ENCODE measurements at regions not wholly inside any gene's neighbourhood (a gene's known extent, or its start where the extent isn't known, plus 50 kb on each side); places are given as distances from the start of the nearest gene placed in this dataset.
A peak's percentile ranks its signal among the peaks of the same experiment; 100 is the strongest.

DNA sequence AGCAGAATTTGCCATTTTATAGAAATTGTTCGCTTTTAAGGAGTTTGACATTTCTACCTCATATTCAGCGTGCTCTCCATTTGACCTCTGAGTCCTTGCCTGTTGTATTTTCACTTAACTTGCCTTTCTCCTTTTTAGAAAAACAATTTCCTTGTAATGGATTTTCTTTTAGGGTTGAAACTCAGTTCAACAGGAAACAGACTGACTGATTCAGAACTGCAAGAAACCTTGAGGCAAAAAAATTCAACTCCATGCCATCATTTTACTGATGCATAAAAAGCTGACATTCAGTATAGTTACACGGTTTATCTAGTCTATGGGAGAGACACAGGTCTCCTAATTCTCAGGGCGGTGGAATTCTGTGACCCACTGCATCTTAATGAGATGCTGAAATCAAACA, 59.8 kb downstream of the MRPS30 start:
- no peak for DNase-seq
- no peaks in the 10 kb centered on the region for H3K36me3 Mint-ChIP-seq (ENCODE audit: insufficient read depth)
- H3K9me3 Mint-ChIP-seq, result no peaks in the 10 kb centered on the region
- no peak for ATAC-seq (replicated peaks)
- H3K4me3 Mint-ChIP-seq, result no peak overlapping the region
- H3K27me3 Mint-ChIP-seq, result no peaks in the 10 kb centered on the region
- no peak overlapping the region for H3K27ac Mint-ChIP-seq
- no peaks in the 10 kb centered on the region for H3K4me1 Mint-ChIP-seq (ENCODE audit: low read depth in 2 of 2)

DNA sequence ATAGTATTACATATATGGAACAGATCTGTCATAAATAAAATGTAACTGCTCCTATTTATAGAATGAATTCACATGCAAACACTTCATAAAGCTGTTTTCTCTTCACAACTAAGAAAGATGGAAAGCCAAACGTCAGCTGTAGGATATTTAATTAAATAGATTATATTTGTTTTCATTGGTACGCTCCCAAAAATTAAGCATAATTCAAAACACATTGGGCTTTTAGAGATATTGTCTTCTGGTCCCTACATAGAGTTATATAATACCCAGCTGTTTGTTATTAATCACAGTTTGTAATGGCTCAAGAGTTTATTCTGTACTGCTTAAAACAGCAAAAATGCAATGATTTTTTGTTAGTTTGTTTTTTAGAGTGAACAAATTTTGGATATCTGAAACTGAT, 61.2 kb downstream of the MRPS30 start:
- no peak for ATAC-seq (replicated peaks)

DNA sequence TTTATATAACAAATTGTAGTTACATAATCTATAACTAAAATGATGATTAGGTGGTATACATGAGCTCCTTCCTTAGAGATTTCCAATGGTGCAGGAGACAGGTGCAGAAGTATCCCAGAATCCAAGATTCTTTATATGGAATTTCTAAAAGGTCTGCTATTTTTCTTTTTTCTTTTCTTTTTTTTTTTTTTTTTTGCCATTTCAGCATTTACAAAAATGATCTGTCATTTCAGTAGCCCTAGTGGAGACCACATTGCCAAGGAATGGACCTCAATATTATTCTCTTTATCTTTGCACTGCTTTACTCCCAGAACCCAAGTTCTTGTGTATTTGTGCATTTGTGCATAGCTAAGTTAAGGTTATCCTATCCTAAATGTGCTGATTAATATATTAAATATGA, 61.7 kb downstream of the MRPS30 start:
- DNase-seq, result no peak
- ATAC-seq (replicated peaks), result no peak
- Mint-ChIP-seq H3K27me3 (no peaks in the 10 kb centered on the region), H3K36me3 (ENCODE audit: insufficient read depth) (peaks cover 3% of the 10 kb centered on the region), H3K4me3 (no peak overlapping the region), H3K9me3 (no peaks in the 10 kb centered on the region), H3K4me1 (ENCODE audit: low read depth in 2 of 2) (peaks cover 0 to 2% of the 10 kb centered on the region in 2 donors), H3K27ac (no peak overlapping the region)

More for the DNA sequence above, 61.2 kb downstream of the MRPS30 start:
- H3K27ac Mint-ChIP-seq, result no peak overlapping the region
- H3K4me3 Mint-ChIP-seq, result no peak overlapping the region
- peaks cover 3% of the 10 kb centered on the region for H3K36me3 Mint-ChIP-seq (ENCODE audit: insufficient read depth)
- no peak for DNase-seq
- H3K9me3 Mint-ChIP-seq, result no peaks in the 10 kb centered on the region
- H3K27me3 Mint-ChIP-seq, result no peaks in the 10 kb centered on the region
- H3K4me1 Mint-ChIP-seq (ENCODE audit: low read depth in 2 of 2), result no peaks in the 10 kb centered on the region

DNA sequence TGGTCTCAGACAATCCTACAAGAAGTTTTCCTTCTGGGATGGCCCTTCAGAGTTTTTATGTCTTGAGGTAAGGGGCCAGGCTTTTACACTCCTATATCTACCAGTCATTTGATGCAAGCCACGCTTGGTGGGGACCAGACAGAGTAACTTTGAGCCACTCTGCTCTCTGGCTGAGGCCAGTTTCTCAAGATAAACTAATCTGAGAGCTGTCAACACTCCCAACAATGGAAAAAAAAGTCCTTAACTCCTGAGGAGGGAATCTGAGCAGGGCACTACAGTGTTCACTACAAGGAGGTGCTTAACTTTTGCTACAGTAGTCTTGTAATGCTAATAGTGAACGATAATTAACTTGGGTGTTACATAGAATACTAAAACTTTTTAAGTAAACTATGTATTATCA, 62.7 kb downstream of the MRPS30 start:
- no peaks in the 10 kb centered on the region for H3K9me3 Mint-ChIP-seq
- H3K27ac Mint-ChIP-seq, result no peak overlapping the region
- H3K27me3 Mint-ChIP-seq, result no peaks in the 10 kb centered on the region
- H3K4me1 Mint-ChIP-seq (ENCODE audit: low read depth in 2 of 2), result peaks cover 0 to 5% of the 10 kb centered on the region in 2 donors
- DNase-seq (no peak), ATAC-seq (replicated peaks) (no peak)
- peaks cover 3% of the 10 kb centered on the region for H3K36me3 Mint-ChIP-seq (ENCODE audit: insufficient read depth)
- H3K4me3 Mint-ChIP-seq, result no peak overlapping the region

DNA sequence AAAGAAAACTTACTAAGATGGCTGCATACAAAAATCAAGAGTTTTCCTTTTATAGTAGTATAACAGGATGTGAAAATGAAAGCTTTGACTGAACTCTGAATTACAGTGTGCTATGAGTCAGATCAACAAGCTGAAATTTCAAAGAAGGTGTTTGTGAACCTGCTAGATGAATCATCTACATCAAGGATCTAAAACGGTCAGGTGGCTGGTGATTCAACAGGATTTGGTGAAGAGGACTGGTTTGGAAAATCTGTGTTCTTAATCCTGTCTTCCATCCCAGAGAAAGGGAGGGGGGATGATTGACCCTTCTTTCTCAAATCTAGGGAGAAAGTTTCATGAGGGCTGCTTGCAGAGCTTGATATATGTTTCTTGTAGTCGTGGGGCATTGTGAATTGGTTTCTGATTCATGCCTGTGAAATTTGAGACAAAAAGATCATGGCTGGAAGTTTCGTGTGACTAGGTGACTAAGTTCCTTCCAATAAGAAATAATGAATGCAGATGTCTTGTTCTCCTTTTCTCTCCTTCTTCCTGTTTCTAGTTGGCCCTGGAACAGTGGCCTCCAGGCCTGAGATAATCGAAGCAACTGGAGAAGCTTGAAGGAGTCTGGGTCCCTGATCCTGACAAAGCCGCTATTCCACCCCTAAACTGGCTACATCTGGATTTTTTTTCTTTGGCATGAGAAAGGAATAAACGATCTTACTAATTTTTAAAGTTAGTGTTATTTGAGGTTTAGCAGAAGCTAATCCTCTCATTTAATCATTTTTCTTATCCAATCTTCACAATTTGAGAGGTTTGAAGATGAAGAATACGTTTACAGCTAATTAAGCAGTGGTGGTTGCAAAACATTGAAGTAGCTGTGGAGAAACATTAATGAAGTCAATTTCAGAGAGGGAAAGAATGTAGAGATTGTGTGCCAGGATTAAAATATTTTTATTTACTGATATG, 67.2 kb downstream of the MRPS30 start:
- Mint-ChIP-seq H3K36me3 (ENCODE audit: insufficient read depth) (peaks cover 3% of the 10 kb centered on the region), H3K4me1 (ENCODE audit: low read depth in 2 of 2) (peaks cover 0 to 5% of the 10 kb centered on the region in 2 donors), H3K27ac (no peak overlapping the region), H3K4me3 (no peak overlapping the region), H3K27me3 (no peaks in the 10 kb centered on the region), H3K9me3 (no peaks in the 10 kb centered on the region)
- peak; percentile 55 for ATAC-seq (replicated peaks)
- no peak for DNase-seq

DNA sequence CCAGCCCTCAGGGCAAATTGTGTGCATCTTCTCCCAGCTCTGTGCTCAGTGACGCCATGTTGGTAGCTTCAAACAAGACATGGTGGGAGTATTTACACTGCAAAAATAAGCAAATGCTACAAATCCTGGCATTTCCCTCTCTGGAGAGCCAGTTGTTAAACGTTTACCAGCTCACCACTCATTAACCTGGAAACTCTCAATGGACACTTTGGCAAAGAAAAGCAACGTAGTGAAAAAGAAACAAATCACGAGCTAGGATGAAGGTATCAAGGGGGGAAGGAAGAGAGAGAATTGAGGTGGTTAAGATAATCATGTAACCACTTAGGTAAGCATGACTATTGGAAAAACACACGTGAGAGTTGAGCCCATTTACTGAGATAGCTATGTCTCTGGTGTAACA, 72.5 kb downstream of the MRPS30 start:
- Mint-ChIP-seq H3K36me3 (ENCODE audit: insufficient read depth) (no peaks in the 10 kb centered on the region), H3K4me3 (no peak overlapping the region), H3K27me3 (no peaks in the 10 kb centered on the region), H3K27ac (no peak overlapping the region), H3K9me3 (peaks cover 0 to 2% of the 10 kb centered on the region in 2 donors), H3K4me1 (ENCODE audit: low read depth in 2 of 2) (no peaks in the 10 kb centered on the region)
- DNase-seq, result no peak
- no peak for ATAC-seq (replicated peaks)

DNA sequence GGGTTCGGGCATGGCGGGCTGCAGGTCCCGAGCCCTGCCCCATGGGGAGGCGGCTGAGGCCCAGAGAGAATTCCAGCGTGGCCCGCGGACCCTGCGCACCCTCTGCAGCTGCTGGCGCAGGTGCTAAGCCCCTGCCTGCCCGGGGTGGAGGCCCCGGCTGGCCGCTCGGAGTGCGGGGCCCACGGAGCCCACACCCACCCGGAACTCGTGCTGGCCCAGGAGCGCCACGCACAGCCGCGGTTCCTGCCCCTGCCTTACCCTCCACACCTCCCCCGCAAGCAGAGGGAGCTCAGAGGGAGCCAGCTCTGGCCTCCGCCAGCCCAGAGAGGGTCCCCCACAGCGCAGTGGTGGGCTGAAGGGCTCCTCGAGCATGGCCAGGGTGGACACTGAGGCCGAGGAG, 75.3 kb downstream of the MRPS30 start:
- H3K36me3 Mint-ChIP-seq (ENCODE audit: insufficient read depth), result no peaks in the 10 kb centered on the region
- no peak overlapping the region for H3K4me3 Mint-ChIP-seq
- ATAC-seq (replicated peaks), result no peak
- no peak for DNase-seq
- no peaks in the 10 kb centered on the region for H3K4me1 Mint-ChIP-seq (ENCODE audit: low read depth in 2 of 2)
- peaks cover 0 to 2% of the 10 kb centered on the region in 2 donors for H3K9me3 Mint-ChIP-seq
- no peaks in the 10 kb centered on the region for H3K27me3 Mint-ChIP-seq
- H3K27ac Mint-ChIP-seq, result no peak overlapping the region

DNA sequence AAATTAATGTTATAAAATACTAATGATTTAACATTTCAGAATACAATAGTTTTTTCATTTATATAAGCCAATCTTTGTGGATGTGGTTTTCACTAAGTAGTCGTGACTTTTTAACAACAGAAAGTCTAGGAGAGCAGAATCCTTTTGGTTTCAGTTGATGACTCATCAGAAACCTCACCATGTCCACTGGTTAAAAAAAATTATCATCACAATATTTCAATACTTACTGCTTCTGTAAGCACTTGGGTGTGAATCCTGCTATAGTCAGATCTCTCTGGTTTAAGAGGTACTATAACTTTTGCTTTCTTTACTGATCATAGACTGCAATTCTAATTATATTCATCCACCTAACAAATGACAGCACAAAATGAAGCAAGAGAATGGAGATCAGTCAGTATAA, 77.2 kb downstream of the MRPS30 start:
- DNase-seq (no peak), ATAC-seq (replicated peaks) (no peak)
- Mint-ChIP-seq H3K27me3 (no peaks in the 10 kb centered on the region), H3K4me1 (ENCODE audit: low read depth in 2 of 2) (no peaks in the 10 kb centered on the region), H3K27ac (no peak overlapping the region), H3K4me3 (no peak overlapping the region), H3K9me3 (peaks cover 0 to 5% of the 10 kb centered on the region in 2 donors), H3K36me3 (ENCODE audit: insufficient read depth) (no peaks in the 10 kb centered on the region)

DNA sequence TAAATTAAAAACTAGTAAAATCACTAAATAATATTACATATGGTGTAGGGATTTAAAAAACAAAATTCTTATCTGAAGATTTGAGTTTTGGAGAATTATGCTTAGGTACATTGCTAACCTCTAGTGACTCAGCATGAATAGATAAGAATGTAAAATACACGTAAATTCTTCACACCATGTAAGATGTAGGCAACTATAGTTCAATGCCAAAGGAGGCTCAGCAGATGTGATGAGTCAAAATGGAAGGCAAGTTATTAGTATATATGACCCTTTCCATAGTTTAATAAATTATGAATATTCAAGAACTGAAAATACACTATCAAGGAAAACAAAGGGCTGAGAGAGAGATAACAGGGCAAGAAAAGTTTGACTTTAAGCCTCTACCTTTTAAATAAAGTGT, 79.0 kb downstream of the MRPS30 start:
- ATAC-seq (replicated peaks) (no peak), DNase-seq (no peak)
- H3K36me3 Mint-ChIP-seq (ENCODE audit: insufficient read depth), result no peaks in the 10 kb centered on the region
- H3K27me3 Mint-ChIP-seq, result no peaks in the 10 kb centered on the region
- no peak overlapping the region for H3K27ac Mint-ChIP-seq
- H3K4me1 Mint-ChIP-seq (ENCODE audit: low read depth in 2 of 2), result no peaks in the 10 kb centered on the region
- H3K4me3 Mint-ChIP-seq, result no peak overlapping the region
- H3K9me3 Mint-ChIP-seq, result peaks cover 0 to 3% of the 10 kb centered on the region in 2 donors

DNA sequence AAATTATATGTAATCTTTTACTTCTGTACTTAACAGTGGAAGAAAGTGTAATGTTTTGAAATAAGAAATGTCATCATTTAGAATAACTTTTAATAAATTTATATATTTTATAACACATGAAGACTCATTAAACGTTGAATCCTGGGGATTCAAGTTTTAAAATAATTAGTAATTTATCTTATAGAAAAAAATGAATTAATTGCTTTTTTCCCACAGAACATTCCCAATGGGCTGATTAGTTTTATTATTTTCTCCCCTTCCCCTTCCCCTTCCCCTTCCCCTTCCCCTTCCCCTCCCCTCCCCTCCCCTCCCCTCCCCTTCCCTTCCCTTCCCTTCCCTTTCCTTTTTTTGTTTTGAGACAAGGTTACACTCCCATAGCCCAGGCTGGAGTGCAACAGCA, 79.7 kb downstream of the MRPS30 start:
- Mint-ChIP-seq H3K27ac (no peak overlapping the region), H3K27me3 (no peaks in the 10 kb centered on the region), H3K4me3 (no peak overlapping the region), H3K9me3 (peaks cover 0 to 3% of the 10 kb centered on the region in 2 donors), H3K36me3 (ENCODE audit: insufficient read depth) (no peaks in the 10 kb centered on the region), H3K4me1 (ENCODE audit: low read depth in 2 of 2) (no peaks in the 10 kb centered on the region)
- no peak for DNase-seq
- ATAC-seq (replicated peaks), result no peak

DNA sequence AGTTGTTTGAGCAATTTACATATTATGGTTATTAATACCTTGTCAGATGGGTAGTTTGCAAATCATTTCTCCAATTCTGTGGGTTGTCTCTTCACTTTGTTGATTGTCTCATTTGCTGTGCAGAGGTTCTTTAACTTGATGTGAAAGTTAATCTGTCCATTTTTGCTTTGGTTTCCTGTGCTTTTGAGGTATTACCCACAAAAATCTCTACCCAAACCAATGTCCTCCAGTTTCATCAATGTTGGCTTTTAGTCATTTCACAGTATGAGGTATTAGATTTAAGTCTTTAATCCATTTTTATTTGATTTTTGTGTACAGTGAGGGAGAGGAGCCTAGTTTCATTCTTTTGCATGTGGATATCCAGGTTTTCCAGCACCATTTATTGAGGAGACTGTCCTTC, 82.4 kb downstream of the MRPS30 start:
- H3K27ac Mint-ChIP-seq, result no peak overlapping the region
- no peak for DNase-seq
- no peaks in the 10 kb centered on the region for H3K4me1 Mint-ChIP-seq (ENCODE audit: low read depth in 2 of 2)
- no peak for ATAC-seq (replicated peaks)
- H3K9me3 Mint-ChIP-seq, result peaks cover 0 to 3% of the 10 kb centered on the region in 2 donors
- H3K4me3 Mint-ChIP-seq, result no peak overlapping the region
- no peaks in the 10 kb centered on the region for H3K36me3 Mint-ChIP-seq (ENCODE audit: insufficient read depth)
- no peaks in the 10 kb centered on the region for H3K27me3 Mint-ChIP-seq

DNA sequence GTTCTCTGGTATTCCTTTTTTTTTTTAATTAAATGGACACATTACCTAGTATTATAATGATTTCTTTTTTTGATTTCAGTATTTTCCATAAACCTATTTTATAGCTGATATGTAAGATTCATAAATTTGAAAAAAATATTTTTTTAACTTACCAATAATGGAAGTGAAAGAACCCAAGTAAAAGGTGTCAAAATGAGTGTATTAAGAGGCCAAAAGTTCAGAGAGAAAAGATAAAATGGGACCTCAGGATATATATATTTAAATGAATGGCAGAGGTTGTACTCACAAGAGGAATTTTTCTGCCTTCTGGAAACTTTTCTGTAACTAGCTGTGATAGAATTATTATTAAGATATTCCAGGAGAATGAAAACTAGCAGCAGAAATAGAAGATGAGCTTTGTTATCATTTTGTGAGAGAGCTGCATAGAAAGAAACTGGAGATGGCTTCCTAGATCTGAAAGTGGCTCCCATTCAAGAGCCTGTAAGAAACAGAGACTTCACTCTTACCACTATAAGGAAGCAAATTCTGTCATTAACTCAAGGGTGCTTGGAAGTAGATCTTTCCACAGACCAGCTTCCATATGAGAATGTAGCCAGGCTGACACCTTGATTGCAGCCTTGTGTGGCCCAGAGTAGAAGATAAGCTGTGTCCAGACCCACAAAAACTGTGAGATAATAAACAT, 91.7 kb downstream of the MRPS30 start:
- Mint-ChIP-seq H3K4me3 (no peak overlapping the region), H3K27ac (no peak overlapping the region), H3K9me3 (peaks cover 0 to 5% of the 10 kb centered on the region in 2 donors), H3K4me1 (ENCODE audit: low read depth in 2 of 2) (no peaks in the 10 kb centered on the region), H3K36me3 (ENCODE audit: insufficient read depth) (no peaks in the 10 kb centered on the region), H3K27me3 (no peaks in the 10 kb centered on the region)
- DNase-seq, result no peak
- no peak for ATAC-seq (replicated peaks)

DNA sequence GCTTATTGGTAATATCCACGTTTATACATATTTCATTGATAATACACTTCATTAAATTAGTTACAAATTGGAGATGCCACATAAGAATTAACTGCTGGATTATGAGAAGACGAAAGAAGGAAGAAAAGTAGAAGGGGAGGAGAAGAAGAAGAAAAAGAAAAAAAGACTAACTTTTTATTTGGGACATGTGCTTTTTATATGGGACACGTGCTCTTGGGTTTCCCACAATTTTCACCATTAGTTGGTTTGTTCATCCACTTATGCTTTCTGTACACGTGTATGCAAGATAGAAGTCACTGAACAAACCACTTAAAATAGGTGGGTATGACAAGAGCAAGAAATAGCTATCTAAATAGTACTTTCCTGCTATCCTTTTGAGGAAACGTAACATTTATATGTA, 98.6 kb downstream of the MRPS30 start:
- no peaks in the 10 kb centered on the region for H3K36me3 Mint-ChIP-seq (ENCODE audit: insufficient read depth)
- H3K4me1 Mint-ChIP-seq (ENCODE audit: low read depth in 2 of 2), result no peaks in the 10 kb centered on the region
- DNase-seq (no peak), ATAC-seq (replicated peaks) (no peak)
- no peak overlapping the region for H3K4me3 Mint-ChIP-seq
- H3K27ac Mint-ChIP-seq, result no peak overlapping the region
- H3K9me3 Mint-ChIP-seq, result peaks cover 0 to 5% of the 10 kb centered on the region in 2 donors
- H3K27me3 Mint-ChIP-seq, result no peaks in the 10 kb centered on the region

DNA sequence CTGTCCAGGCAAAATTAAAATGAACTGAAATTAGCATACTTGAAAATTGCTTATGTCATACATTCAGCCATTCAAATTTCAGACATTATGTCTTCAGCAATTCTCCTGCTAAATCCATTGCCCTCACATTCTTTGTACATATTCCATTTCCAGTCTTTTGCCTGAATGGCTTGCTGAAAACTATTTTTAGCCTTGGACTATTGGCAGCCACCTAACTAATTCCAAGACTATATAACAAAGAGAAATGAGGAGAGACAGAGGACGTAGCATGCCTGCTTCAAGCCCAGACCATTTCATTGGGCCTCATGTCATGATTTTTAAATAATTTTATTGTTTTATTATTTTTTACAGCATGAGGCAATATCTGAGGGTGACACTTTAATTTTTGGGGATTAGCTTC, 100.3 kb downstream of the MRPS30 start:
- ATAC-seq (replicated peaks) (no peak), DNase-seq (no peak)
- H3K4me3 Mint-ChIP-seq, result no peak overlapping the region
- H3K27ac Mint-ChIP-seq, result no peak overlapping the region
- peaks cover 0 to 5% of the 10 kb centered on the region in 2 donors for H3K9me3 Mint-ChIP-seq
- no peaks in the 10 kb centered on the region for H3K36me3 Mint-ChIP-seq (ENCODE audit: insufficient read depth)
- no peaks in the 10 kb centered on the region for H3K27me3 Mint-ChIP-seq
- H3K4me1 Mint-ChIP-seq (ENCODE audit: low read depth in 2 of 2), result no peaks in the 10 kb centered on the region
